ENCODE measurements at regions not wholly inside any gene's neighbourhood (a gene's known extent, or its start where the extent isn't known, plus 50 kb on each side); places are given as distances from the start of the nearest gene placed in this dataset.

- Histone ChIP-seq H3K27ac (no peak overlapping the region), H3K9me3 (replicated peaks) (no peaks in the 10 kb centered on the region), H3K4me1 (replicated peaks) (no peaks in the 10 kb centered on the region), H3K4me3 (no peak overlapping the region), H3K36me3 (no peaks in the 10 kb centered on the region), H3K27me3 (replicated peaks) (no peaks in the 10 kb centered on the region)
- DNase-seq (ENCODE audit: low read depth in 1 of 2, low spot score in 2 of 2): no peak
Measured at GRCh38 chr5:91670122-91670521, 287.0 kb upstream of the ARRDC3 start.

- no peaks in the 10 kb centered on the region for H3K4me1 ChIP-seq (replicated peaks)
- no peaks in the 10 kb centered on the region for H3K27me3 ChIP-seq (replicated peaks)
- DNase-seq (ENCODE audit: low read depth in 1 of 2, low spot score in 2 of 2): no peak
- no peak overlapping the region for H3K27ac ChIP-seq
- H3K9me3 ChIP-seq (replicated peaks): no peaks in the 10 kb centered on the region
- no peaks in the 10 kb centered on the region for H3K36me3 ChIP-seq
- no peak overlapping the region for H3K4me3 ChIP-seq
Measured at GRCh38 chr5:91668261-91668660, 285.1 kb upstream of the ARRDC3 start.

GRCh38 chr5:91652678-91653077 lies 269.6 kb upstream of the ARRDC3 start:
- H3K4me3 ChIP-seq: no peak overlapping the region
- H3K4me1 ChIP-seq (replicated peaks): no peaks in the 10 kb centered on the region
- no peaks in the 10 kb centered on the region for H3K9me3 ChIP-seq (replicated peaks)
- no peak overlapping the region for H3K27ac ChIP-seq
- no peak for DNase-seq (ENCODE audit: low read depth in 1 of 2, low spot score in 2 of 2)
- no peaks in the 10 kb centered on the region for H3K36me3 ChIP-seq
- no peaks in the 10 kb centered on the region for H3K27me3 ChIP-seq (replicated peaks)

GRCh38 chr5:91651704-91652103 lies 268.6 kb upstream of the ARRDC3 start:
- Histone ChIP-seq H3K36me3 (no peaks in the 10 kb centered on the region), H3K27me3 (replicated peaks) (no peaks in the 10 kb centered on the region), H3K27ac (no peak overlapping the region), H3K4me3 (no peak overlapping the region), H3K4me1 (replicated peaks) (no peaks in the 10 kb centered on the region), H3K9me3 (replicated peaks) (no peaks in the 10 kb centered on the region)
- DNase-seq (ENCODE audit: low read depth in 1 of 2, low spot score in 2 of 2): no peak

- Histone ChIP-seq H3K4me1 (replicated peaks) (no peaks in the 10 kb centered on the region), H3K27me3 (replicated peaks) (no peaks in the 10 kb centered on the region), H3K9me3 (replicated peaks) (no peaks in the 10 kb centered on the region), H3K27ac (no peak overlapping the region), H3K4me3 (no peak overlapping the region), H3K36me3 (no peaks in the 10 kb centered on the region)
- no peak for DNase-seq (ENCODE audit: low read depth in 1 of 2, low spot score in 2 of 2)
Measured at GRCh38 chr5:91645347-91645746, 262.2 kb upstream of the ARRDC3 start.

GRCh38 chr5:91643797-91644196 lies 260.7 kb upstream of the ARRDC3 start:
- Histone ChIP-seq H3K4me3 (no peak overlapping the region), H3K4me1 (replicated peaks) (no peaks in the 10 kb centered on the region), H3K9me3 (replicated peaks) (no peaks in the 10 kb centered on the region), H3K27me3 (replicated peaks) (no peaks in the 10 kb centered on the region), H3K36me3 (no peaks in the 10 kb centered on the region), H3K27ac (no peak overlapping the region)
- DNase-seq (ENCODE audit: low read depth in 1 of 2, low spot score in 2 of 2): no peak

- no peaks in the 10 kb centered on the region for H3K9me3 ChIP-seq (replicated peaks)
- H3K36me3 ChIP-seq: no peaks in the 10 kb centered on the region
- DNase-seq (ENCODE audit: low read depth in 1 of 2, low spot score in 2 of 2): no peak
- H3K4me1 ChIP-seq (replicated peaks): no peaks in the 10 kb centered on the region
- no peaks in the 10 kb centered on the region for H3K27me3 ChIP-seq (replicated peaks)
- no peak overlapping the region for H3K27ac ChIP-seq
- H3K4me3 ChIP-seq: no peak overlapping the region
Measured at GRCh38 chr5:91642581-91642980, 259.5 kb upstream of the ARRDC3 start.

- H3K4me1 ChIP-seq (replicated peaks): no peaks in the 10 kb centered on the region
- no peaks in the 10 kb centered on the region for H3K9me3 ChIP-seq (replicated peaks)
- no peak overlapping the region for H3K4me3 ChIP-seq
- DNase-seq (ENCODE audit: low read depth in 1 of 2, low spot score in 2 of 2): peak in 1 of 2 experiments; percentile 24
- H3K27ac ChIP-seq: no peak overlapping the region
- H3K27me3 ChIP-seq (replicated peaks): no peaks in the 10 kb centered on the region
- no peaks in the 10 kb centered on the region for H3K36me3 ChIP-seq
Measured at GRCh38 chr5:91641730-91642350, 258.7 kb upstream of the ARRDC3 start.

GRCh38 chr5:91639744-91640143 lies 256.6 kb upstream of the ARRDC3 start:
- no peak overlapping the region for H3K4me3 ChIP-seq
- H3K4me1 ChIP-seq (replicated peaks): no peaks in the 10 kb centered on the region
- H3K27ac ChIP-seq: no peak overlapping the region
- H3K27me3 ChIP-seq (replicated peaks): no peaks in the 10 kb centered on the region
- no peaks in the 10 kb centered on the region for H3K9me3 ChIP-seq (replicated peaks)
- H3K36me3 ChIP-seq: no peaks in the 10 kb centered on the region
- DNase-seq (ENCODE audit: low read depth in 1 of 2, low spot score in 2 of 2): no peak

GRCh38 chr5:91638010-91638409 lies 254.9 kb upstream of the ARRDC3 start:
- H3K36me3 ChIP-seq: no peaks in the 10 kb centered on the region
- DNase-seq (ENCODE audit: low read depth in 1 of 2, low spot score in 2 of 2): no peak
- no peaks in the 10 kb centered on the region for H3K4me1 ChIP-seq (replicated peaks)
- H3K4me3 ChIP-seq: no peak overlapping the region
- no peaks in the 10 kb centered on the region for H3K27me3 ChIP-seq (replicated peaks)
- no peaks in the 10 kb centered on the region for H3K9me3 ChIP-seq (replicated peaks)
- no peak overlapping the region for H3K27ac ChIP-seq

- Histone ChIP-seq H3K9me3 (replicated peaks) (no peaks in the 10 kb centered on the region), H3K4me3 (no peak overlapping the region), H3K4me1 (replicated peaks) (no peaks in the 10 kb centered on the region), H3K27ac (no peak overlapping the region), H3K27me3 (replicated peaks) (no peaks in the 10 kb centered on the region), H3K36me3 (no peaks in the 10 kb centered on the region)
- no peak for DNase-seq (ENCODE audit: low read depth in 1 of 2, low spot score in 2 of 2)
Measured at GRCh38 chr5:91635950-91636734, 253.0 kb upstream of the ARRDC3 start.

- Histone ChIP-seq H3K9me3 (replicated peaks) (no peaks in the 10 kb centered on the region), H3K36me3 (no peaks in the 10 kb centered on the region), H3K4me3 (no peak overlapping the region), H3K27me3 (replicated peaks) (no peaks in the 10 kb centered on the region), H3K27ac (no peak overlapping the region), H3K4me1 (replicated peaks) (no peaks in the 10 kb centered on the region)
- no peak for DNase-seq (ENCODE audit: low read depth in 1 of 2, low spot score in 2 of 2)
Measured at GRCh38 chr5:91632871-91633270, 249.8 kb upstream of the ARRDC3 start.

GRCh38 chr5:91611746-91612145 lies 228.6 kb upstream of the ARRDC3 start:
- Histone ChIP-seq H3K4me1 (replicated peaks) (no peaks in the 10 kb centered on the region), H3K27me3 (replicated peaks) (no peaks in the 10 kb centered on the region), H3K36me3 (no peaks in the 10 kb centered on the region), H3K27ac (no peak overlapping the region), H3K4me3 (no peak overlapping the region), H3K9me3 (replicated peaks) (no peaks in the 10 kb centered on the region)
- DNase-seq (ENCODE audit: low read depth in 1 of 2, low spot score in 2 of 2): no peak

- Histone ChIP-seq H3K4me3 (no peak overlapping the region), H3K27ac (no peak overlapping the region), H3K4me1 (replicated peaks) (no peaks in the 10 kb centered on the region), H3K9me3 (replicated peaks) (no peaks in the 10 kb centered on the region), H3K36me3 (no peaks in the 10 kb centered on the region), H3K27me3 (replicated peaks) (no peaks in the 10 kb centered on the region)
- no peak for DNase-seq (ENCODE audit: low read depth in 1 of 2, low spot score in 2 of 2)
Measured at GRCh38 chr5:91607675-91608074, 224.6 kb upstream of the ARRDC3 start.
